Trophoblast cell (in vitro differentiated cells and primary cell): ENCODE measurements at regions not wholly inside any gene's neighbourhood (a gene's known extent, or its start where the extent isn't known, plus 50 kb on each side); places are given as distances from the start of the nearest gene placed in this dataset.
"Not testable (repeated sequence)": the region's sequence is repeated elsewhere in the genome, so short reads cannot be mapped to it uniquely, and the experiment has no call there.

Experiments
- DNase-seq, 2 donors: peaks; one replicate each; pipeline ENCODE4 v3.0.0-alpha.2; 2016
- H2AFZ ChIP-seq: 2 replicates; pipeline ENCODE4 v1.6.1; 2013; ENCODE audit warnings: low read length, moderate library complexity, mild to moderate bottlenecking; ENCODE audit not compliant: insufficient read depth, poor library complexity
- H2AK5ac ChIP-seq: 2 replicates; pipeline ENCODE4 v1.6.1; 2013; ENCODE audit warnings: mild to moderate bottlenecking, low read length
- H2BK120ac ChIP-seq: 2 replicates; pipeline ENCODE4 v1.6.1; 2013; ENCODE audit warnings: low read length, mild to moderate bottlenecking, moderate library complexity; ENCODE audit not compliant: insufficient read depth, poor library complexity
- H2BK12ac ChIP-seq: 2 replicates; pipeline ENCODE4 v1.6.1; 2013; ENCODE audit warnings: mild to moderate bottlenecking, low read length, moderate library complexity
- H2BK5ac ChIP-seq: 2 replicates; pipeline ENCODE4 v1.6.1; 2013; ENCODE audit warnings: low read length, low read depth, moderate library complexity, mild to moderate bottlenecking; ENCODE audit not compliant: poor library complexity
- H3K14ac ChIP-seq: 2 replicates; pipeline ENCODE4 v1.6.1; 2013; ENCODE audit warnings: mild to moderate bottlenecking, low read length
- H3K18ac ChIP-seq: 2 replicates; pipeline ENCODE4 v1.6.1; 2013; ENCODE audit warnings: mild to moderate bottlenecking, low read length
- H3K23ac ChIP-seq: 2 replicates; pipeline ENCODE4 v1.6.1; 2013; ENCODE audit warnings: low read length
- H3K27ac ChIP-seq: 2 replicates; pipeline ENCODE4 v1.5.1; 2013; ENCODE audit warnings: low read depth, mild to moderate bottlenecking, inconsistent platforms, low read length, moderate library complexity
- H3K27me3 ChIP-seq: 2 replicates; pipeline ENCODE4 v1.6.1; 2013; ENCODE audit warnings: inconsistent platforms, mild to moderate bottlenecking, low read length, moderate library complexity; ENCODE audit not compliant: insufficient read depth
- H3K36me3 ChIP-seq, 2 experiments: 1 replicate in 1 of 2; 2 replicates in 1 of 2; pipeline ENCODE4 v1.6.1; 2013; ENCODE audit warnings: low read length in 2 of 2, mild to moderate bottlenecking in 2 of 2, moderate library complexity in 1 of 2; ENCODE audit not compliant: insufficient read depth in 2 of 2, control insufficient read depth in 1 of 2
- H3K4ac ChIP-seq: 2 replicates; pipeline ENCODE4 v1.6.1; 2013; ENCODE audit warnings: low read depth, mild to moderate bottlenecking, low read length, moderate library complexity
- H3K4me1 ChIP-seq, 2 experiments: 1 replicate in 1 of 2; 2 replicates in 1 of 2; pipeline ENCODE4 v1.6.1; 2013; ENCODE audit warnings: low read length in 2 of 2, mild to moderate bottlenecking in 2 of 2, moderate library complexity in 1 of 2; ENCODE audit not compliant: insufficient read depth in 2 of 2, control insufficient read depth in 1 of 2
- H3K4me2 ChIP-seq: 2 replicates; pipeline ENCODE4 v1.6.1; 2013; ENCODE audit warnings: inconsistent platforms, mild to moderate bottlenecking, low read length, moderate library complexity
- H3K4me3 ChIP-seq: 2 replicates; pipeline ENCODE4 v1.5.1; 2013; ENCODE audit warnings: mild to moderate bottlenecking, low read depth, low read length, inconsistent platforms
- H3K79me1 ChIP-seq: one replicate; pipeline ENCODE4 v1.6.1; 2013; ENCODE audit warnings: low read length
- H3K79me2 ChIP-seq: 2 replicates; pipeline ENCODE4 v1.6.1; 2013; ENCODE audit warnings: low read length, mild to moderate bottlenecking; ENCODE audit not compliant: control insufficient read depth, insufficient read depth, poor library complexity
- H3K9ac ChIP-seq: 2 replicates; pipeline ENCODE4 v1.6.1; 2013; ENCODE audit warnings: mild to moderate bottlenecking, low read length
- H3K9me3 ChIP-seq: 2 replicates; pipeline ENCODE4 v1.6.1; 2013; ENCODE audit warnings: low read depth, mild to moderate bottlenecking, control low read depth, inconsistent platforms, low read length; ENCODE audit not compliant: insufficient read depth
- H4K12ac ChIP-seq: 2 replicates; pipeline ENCODE4 v1.6.1; 2013; ENCODE audit warnings: low read depth, mild to moderate bottlenecking, low read length, moderate library complexity
- H4K8ac ChIP-seq: 2 replicates; pipeline ENCODE4 v1.6.1; 2013; ENCODE audit warnings: low read depth, mild to moderate bottlenecking, low read length, moderate library complexity
- H4K91ac ChIP-seq: one replicate; pipeline ENCODE4 v1.6.1; 2013; ENCODE audit warnings: low read depth, mild to moderate bottlenecking, low read length, moderate library complexity
- WGBS: extraction: QIAGEN DNeasy Blood & Tissue Kit; methylation state at CpG from one replicate; pipeline ENCODE4 v1.1.7; 2013; ENCODE audit warnings: missing lambda C conversion rate; ENCODE audit not compliant: insufficient read length, insufficient coverage; ENCODE audit errors: extremely low coverage; 5-methylcytosine and 5-hydroxymethylcytosine counted together

- not testable (repeated sequence) for H3K18ac ChIP-seq, H3K27ac ChIP-seq, H4K8ac ChIP-seq, H3K4me2 ChIP-seq, H3K79me2 ChIP-seq, H2AK5ac ChIP-seq, H4K12ac ChIP-seq, H2BK120ac ChIP-seq, H3K4ac ChIP-seq, H3K79me1 ChIP-seq, H2BK5ac ChIP-seq, H2BK12ac ChIP-seq, H3K4me3 ChIP-seq, DNase-seq, H3K4me1 ChIP-seq, H3K36me3 ChIP-seq, H2AFZ ChIP-seq, H4K91ac ChIP-seq, H3K27me3 ChIP-seq, H3K9me3 ChIP-seq, H3K23ac ChIP-seq, H3K14ac ChIP-seq, H3K9ac ChIP-seq
- no CpG with 5 or more reads among the region's 2 CpGs for WGBS
Observed at GRCh38 chr18:27285973-27286562, 101.0 kb upstream of the CHST9 start.

DNA sequence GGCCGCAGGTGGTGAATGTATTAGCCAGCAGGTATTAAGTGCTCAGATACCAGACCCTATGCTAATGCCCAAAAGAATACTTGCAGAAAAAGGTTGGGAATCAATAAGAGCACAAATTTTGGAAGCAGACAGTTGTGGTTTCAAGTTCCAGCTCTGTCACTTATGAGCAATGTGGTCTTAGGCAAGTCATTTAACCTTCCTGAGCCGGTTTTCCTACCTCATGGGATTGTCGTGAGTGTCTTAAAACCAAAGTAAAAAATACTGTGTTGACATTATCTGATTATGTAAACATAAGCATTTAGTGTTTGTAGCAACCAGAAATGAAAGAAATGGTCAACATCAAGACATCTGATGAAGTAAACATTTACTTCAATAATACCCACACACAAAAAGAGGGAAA, 93.0 kb upstream of the CHST9 start:
- H3K9ac ChIP-seq: no peak overlapping the region
- H3K14ac ChIP-seq: no peak overlapping the region
- H3K36me3 ChIP-seq: no peaks in the 10 kb centered on the region
- no peaks in the 10 kb centered on the region for H3K79me2 ChIP-seq
- no peaks in the 10 kb centered on the region for H3K27me3 ChIP-seq
- peak; percentile 64 to 90 for DNase-seq
- no peak overlapping the region for H3K27ac ChIP-seq
- H2BK120ac ChIP-seq: no peak overlapping the region
- WGBS: no CpG with 5 or more reads among the region's 3 CpGs
- no peak overlapping the region for H3K18ac ChIP-seq
- no peaks in the 10 kb centered on the region for H3K79me1 ChIP-seq
- no peak overlapping the region for H3K4me3 ChIP-seq
- no peaks in the 10 kb centered on the region for H3K4me1 ChIP-seq
- H4K12ac ChIP-seq: no peak overlapping the region
- H2BK12ac ChIP-seq: no peak overlapping the region
- no peak overlapping the region for H2AK5ac ChIP-seq
- no peak overlapping the region for H2BK5ac ChIP-seq
- no peak overlapping the region for H3K4me2 ChIP-seq
- peaks cover 2% of the 10 kb centered on the region for H3K9me3 ChIP-seq
- no peak overlapping the region for H4K8ac ChIP-seq
- no peak overlapping the region for H3K4ac ChIP-seq
- no peak overlapping the region for H3K23ac ChIP-seq
- H4K91ac ChIP-seq: no peak overlapping the region
- no peak overlapping the region for H2AFZ ChIP-seq

DNA sequence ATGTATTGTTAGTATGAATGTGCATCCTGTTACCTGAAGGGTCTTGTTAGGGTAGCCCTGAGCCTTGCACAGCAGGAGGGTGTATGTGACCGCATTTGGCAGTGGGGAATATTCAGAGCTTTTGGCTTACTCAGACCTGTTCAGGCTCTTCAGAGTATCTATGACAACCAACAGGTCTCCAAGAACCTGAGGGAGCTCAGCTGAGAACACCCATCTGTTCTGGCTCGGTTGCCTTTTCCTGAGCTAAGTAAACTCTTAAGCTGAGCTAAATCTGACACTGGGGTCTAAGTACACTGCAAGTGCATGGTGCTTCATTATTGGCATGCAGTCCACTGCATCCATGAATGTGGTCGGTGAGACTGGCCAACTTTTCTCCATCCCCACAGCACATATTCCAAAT, 92.4 kb upstream of the CHST9 start:
- no peak overlapping the region for H3K4ac ChIP-seq
- H3K36me3 ChIP-seq: no peaks in the 10 kb centered on the region
- H4K12ac ChIP-seq: no peak overlapping the region
- no peak overlapping the region for H4K91ac ChIP-seq
- H3K9ac ChIP-seq: no peak overlapping the region
- H3K14ac ChIP-seq: no peak overlapping the region
- H2BK120ac ChIP-seq: no peak overlapping the region
- H3K9me3 ChIP-seq: peaks cover 2% of the 10 kb centered on the region
- H3K79me2 ChIP-seq: no peaks in the 10 kb centered on the region
- no peaks in the 10 kb centered on the region for H3K27me3 ChIP-seq
- no peak overlapping the region for H3K23ac ChIP-seq
- no peak overlapping the region for H3K4me3 ChIP-seq
- H2AFZ ChIP-seq: no peak overlapping the region
- no peaks in the 10 kb centered on the region for H3K4me1 ChIP-seq
- no peak overlapping the region for H4K8ac ChIP-seq
- no peaks in the 10 kb centered on the region for H3K79me1 ChIP-seq
- no peak overlapping the region for H2AK5ac ChIP-seq
- DNase-seq: peak in 1 of 2 donors; percentile 11
- H3K18ac ChIP-seq: no peak overlapping the region
- no peak overlapping the region for H3K27ac ChIP-seq
- no peak overlapping the region for H3K4me2 ChIP-seq
- no CpG with 5 or more reads among the region's 3 CpGs for WGBS
- no peak overlapping the region for H2BK5ac ChIP-seq
- no peak overlapping the region for H2BK12ac ChIP-seq

GRCh38 chr18:27276886-27277285, 91.8 kb upstream of the CHST9 start:
- H3K23ac ChIP-seq: no peak overlapping the region
- H2BK12ac ChIP-seq: no peak overlapping the region
- H3K18ac ChIP-seq: no peak overlapping the region
- no peak overlapping the region for H4K91ac ChIP-seq
- no peak overlapping the region for H4K12ac ChIP-seq
- no peak overlapping the region for H3K4me3 ChIP-seq
- no peak overlapping the region for H3K9ac ChIP-seq
- no peak overlapping the region for H2AK5ac ChIP-seq
- H3K4ac ChIP-seq: no peak overlapping the region
- peaks cover 2% of the 10 kb centered on the region for H3K9me3 ChIP-seq
- no peaks in the 10 kb centered on the region for H3K36me3 ChIP-seq
- no peaks in the 10 kb centered on the region for H3K79me1 ChIP-seq
- no peak overlapping the region for H3K14ac ChIP-seq
- no peak overlapping the region for H2BK5ac ChIP-seq
- no peak overlapping the region for H4K8ac ChIP-seq
- H2BK120ac ChIP-seq: no peak overlapping the region
- WGBS: no CpG with 5 or more reads among the region's 6 CpGs
- no peaks in the 10 kb centered on the region for H3K79me2 ChIP-seq
- no peaks in the 10 kb centered on the region for H3K4me1 ChIP-seq
- peak; percentile 78 to 85 for DNase-seq
- H3K27me3 ChIP-seq: no peaks in the 10 kb centered on the region
- H3K27ac ChIP-seq: no peak overlapping the region
- no peak overlapping the region for H2AFZ ChIP-seq
- no peak overlapping the region for H3K4me2 ChIP-seq
